ENCODE measurements at regions not wholly inside any gene's neighbourhood (a gene's known extent, or its start where the extent isn't known, plus 50 kb on each side); places are given as distances from the start of the nearest gene placed in this dataset.

DNA sequence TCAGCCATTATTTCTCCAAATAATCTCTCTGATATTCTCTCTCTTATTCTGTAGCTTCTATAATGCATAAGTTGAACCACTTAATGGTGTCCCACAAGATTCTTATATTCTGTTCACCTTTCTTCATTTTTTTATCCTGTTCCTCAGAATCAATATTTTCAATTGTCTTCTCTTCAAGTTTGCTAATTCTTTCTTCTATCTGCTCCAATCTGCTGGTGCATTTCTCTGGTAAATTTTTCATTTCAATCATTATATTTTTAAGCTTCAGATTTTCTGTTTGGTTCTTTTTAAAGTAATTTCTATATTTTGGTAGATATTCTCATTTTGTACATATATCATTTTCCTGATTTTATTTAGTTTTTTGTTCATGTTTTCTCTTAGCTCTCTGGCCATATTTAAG is 272.6 kb downstream of the ZEB1 start:
- TF ChIP-seq, protein P1, sequence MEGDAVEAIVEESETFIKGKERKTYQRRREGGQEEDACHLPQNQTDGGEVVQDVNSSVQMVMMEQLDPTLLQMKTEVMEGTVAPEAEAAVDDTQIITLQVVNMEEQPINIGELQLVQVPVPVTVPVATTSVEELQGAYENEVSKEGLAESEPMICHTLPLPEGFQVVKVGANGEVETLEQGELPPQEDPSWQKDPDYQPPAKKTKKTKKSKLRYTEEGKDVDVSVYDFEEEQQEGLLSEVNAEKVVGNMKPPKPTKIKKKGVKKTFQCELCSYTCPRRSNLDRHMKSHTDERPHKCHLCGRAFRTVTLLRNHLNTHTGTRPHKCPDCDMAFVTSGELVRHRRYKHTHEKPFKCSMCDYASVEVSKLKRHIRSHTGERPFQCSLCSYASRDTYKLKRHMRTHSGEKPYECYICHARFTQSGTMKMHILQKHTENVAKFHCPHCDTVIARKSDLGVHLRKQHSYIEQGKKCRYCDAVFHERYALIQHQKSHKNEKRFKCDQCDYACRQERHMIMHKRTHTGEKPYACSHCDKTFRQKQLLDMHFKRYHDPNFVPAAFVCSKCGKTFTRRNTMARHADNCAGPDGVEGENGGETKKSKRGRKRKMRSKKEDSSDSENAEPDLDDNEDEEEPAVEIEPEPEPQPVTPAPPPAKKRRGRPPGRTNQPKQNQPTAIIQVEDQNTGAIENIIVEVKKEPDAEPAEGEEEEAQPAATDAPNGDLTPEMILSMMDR (IDR thresholded peaks at IDR 0.05): no peak
- H3K27ac ChIP-seq: no peak overlapping the region

DNA sequence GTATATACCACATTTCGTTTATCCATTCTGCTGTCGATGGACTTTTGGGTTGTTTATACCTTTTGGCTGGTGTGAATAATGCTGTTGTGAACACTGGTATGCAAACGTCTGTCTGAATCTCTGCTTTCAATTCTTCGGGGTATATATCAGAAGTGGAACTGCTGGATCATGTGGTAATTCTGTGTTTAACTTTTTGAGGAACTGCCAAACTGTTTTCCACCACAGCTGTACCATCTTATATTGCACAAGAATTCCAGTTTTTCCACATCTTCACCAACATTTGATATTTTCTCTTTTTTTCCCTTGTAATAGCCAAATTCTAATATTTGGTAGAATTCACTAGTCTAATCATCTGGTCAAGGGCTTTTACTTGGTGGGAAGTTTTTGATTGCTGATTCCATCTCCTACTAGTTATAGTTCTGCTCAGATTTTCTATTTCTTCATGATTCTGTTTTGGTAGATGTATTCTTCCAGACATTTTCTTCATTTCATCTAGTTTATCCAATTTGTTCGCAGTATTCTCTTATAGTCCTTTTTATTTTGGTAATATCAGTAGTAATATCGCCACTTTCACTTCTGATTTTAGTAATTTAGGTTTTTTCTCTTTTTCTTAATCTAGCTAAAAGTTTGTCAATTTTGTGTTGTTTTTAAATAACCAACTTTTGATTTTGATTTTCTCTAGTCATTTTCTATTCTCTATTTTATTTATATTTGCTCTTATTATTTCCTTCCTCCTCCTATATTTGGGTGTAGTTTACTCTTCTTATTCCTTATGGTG is 271.2 kb downstream of the ZEB1 start:
- no peak for TF ChIP-seq ZFX (IDR thresholded peaks at IDR 0.05; ENCODE audit: borderline replicate concordance)
- TF ChIP-seq, protein P1 (IDR thresholded peaks at IDR 0.05): no peak
- H3K27ac ChIP-seq: no peak overlapping the region

DNA sequence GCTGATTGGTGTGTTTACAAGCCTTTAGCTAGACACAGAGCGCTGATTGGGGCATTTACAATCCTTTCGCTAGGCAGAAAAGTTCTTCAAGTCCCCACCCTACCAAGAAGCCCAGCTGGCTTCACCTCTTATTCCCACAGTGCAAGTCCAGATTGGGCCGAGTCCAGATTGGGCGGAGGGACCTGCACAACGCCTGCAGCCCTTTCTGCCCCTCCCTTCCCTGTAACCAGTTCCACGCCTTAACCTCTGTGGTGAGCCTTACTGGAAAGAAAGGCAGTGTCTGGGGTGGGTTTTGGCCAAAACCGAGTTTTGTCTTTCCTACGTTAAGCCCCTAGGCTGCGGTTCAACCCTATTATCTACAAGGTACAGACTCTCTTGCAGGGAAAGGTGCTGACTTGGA is 268.7 kb downstream of the ZEB1 start:
- H3K27ac ChIP-seq: no peak overlapping the region
- TF ChIP-seq, protein P1 (IDR thresholded peaks at IDR 0.05): no peak
- TF ChIP-seq ZFX (IDR thresholded peaks at IDR 0.05; ENCODE audit: borderline replicate concordance): no peak

DNA sequence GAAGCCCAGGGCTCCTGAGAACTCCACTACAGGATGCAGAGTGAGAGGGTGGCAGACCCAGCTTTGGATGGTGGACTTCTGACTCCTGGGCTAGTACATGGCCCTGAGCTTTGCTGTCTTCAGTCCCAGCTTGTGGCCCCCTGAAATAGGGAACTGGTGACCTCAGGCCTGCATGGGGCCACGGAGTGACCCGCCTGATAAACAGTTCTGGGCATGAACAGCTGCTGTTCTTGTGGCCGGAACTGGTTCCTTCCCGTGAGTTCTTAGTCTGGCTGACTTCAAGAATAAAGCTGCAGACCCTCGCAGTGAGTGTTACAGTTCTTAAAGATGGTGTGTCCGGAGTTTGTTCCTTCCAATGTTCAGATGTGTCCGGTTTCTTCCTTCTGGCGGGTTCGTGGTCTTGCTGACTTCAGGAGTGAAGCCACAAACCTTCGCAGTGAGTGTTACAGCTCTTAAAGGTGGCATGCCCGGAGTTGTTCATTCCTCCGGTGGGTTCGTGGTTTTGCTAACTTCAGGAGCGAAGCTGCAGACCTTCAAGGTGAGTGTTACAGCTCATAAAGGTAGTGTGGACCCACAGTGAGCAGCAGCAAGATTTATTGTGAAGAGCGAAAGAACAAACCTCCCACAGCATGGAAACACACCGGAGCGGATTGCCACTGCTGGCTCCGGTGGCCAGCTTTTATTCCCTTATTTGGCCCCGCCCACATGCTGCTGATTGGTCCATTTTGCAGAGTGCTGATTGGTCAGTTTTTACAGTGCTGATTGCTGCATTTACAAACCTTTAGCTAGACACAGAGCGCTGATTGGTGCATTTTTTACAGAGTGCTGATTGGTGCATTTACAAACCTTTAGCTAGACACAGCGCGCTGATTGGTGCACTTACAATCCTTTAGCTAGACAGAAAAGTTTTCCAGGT is 268.0 kb downstream of the ZEB1 start:
- TF ChIP-seq, protein P1 (IDR thresholded peaks at IDR 0.05): no peak
- TF ChIP-seq ZFX (IDR thresholded peaks at IDR 0.05; ENCODE audit: borderline replicate concordance): no peak

DNA sequence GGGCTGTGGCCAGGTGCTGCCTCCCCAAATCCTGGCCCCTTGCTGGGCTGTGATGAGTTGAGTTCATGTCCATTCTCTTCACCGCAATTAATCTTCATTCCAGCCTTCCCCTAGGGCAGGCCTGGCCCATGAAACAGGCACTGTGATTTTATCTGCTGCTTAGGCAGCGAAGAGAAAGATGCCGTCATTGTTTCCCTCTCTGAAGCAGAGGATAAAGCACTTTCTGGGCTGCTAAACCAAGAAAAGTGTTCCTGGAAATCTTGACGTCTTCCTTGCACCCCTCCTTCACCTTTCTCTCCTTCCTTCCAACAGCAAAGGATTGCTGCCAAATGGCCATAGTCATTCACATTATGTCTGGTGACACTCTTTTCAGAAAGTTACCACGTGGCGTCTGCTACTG is 265.9 kb downstream of the ZEB1 start:
- TF ChIP-seq, protein P1 (IDR thresholded peaks at IDR 0.05): no peak
- TF ChIP-seq ZFX (IDR thresholded peaks at IDR 0.05; ENCODE audit: borderline replicate concordance): no peak
- no peak overlapping the region for H3K27ac ChIP-seq

More for the DNA sequence above, 268.0 kb downstream of the ZEB1 start:
- H3K27ac ChIP-seq: no peak overlapping the region

DNA sequence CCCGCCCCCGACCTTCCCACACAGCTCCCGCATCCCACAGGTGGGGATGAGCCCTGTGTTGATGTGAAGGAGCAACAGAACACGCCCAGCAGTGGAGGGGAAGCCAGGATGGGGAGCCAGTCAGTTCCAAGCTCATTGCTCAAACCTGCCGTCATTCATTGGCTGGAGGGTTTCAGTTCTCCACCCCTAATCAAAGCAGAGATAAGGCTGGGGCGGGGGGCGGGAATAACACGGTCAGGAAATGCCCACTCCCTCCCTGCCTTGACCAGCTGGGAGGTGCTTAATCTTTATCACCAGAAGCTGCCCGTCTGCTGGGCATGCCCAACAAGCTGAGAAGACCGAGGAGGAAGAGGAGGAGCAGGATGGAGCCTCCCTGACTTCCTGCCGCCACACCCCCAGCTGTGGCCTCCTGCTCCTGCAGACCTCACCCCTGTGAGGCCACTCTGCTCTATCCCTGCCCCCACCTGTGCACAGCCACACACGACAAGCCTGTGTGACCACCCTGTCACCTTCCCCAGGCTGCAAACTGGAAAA is 265.1 kb downstream of the ZEB1 start:
- H3K27ac ChIP-seq: no peak overlapping the region
- TF ChIP-seq, protein P1 (IDR thresholded peaks at IDR 0.05): no peak
- no peak for TF ChIP-seq ZFX (IDR thresholded peaks at IDR 0.05; ENCODE audit: borderline replicate concordance)
